SK-N-SH (cell line): ENCODE measurements at regions not wholly inside any gene's neighbourhood (a gene's known extent, or its start where the extent isn't known, plus 50 kb on each side); places are given as distances from the start of the nearest gene placed in this dataset.

Experiments
- CTCF ChIA-PET: fragments of 300-600, 350-600 bp; formaldehyde crosslinking; extraction: SDS; loops from one replicate; lab custom pipeline; 2021; lab: Yijun Ruan, JAX
- POLR2A ChIA-PET: fragments of 350-600 bp; sonication (Branson Sonifier 250); formaldehyde crosslinking; extraction: SDS; loops from one replicate; lab custom pipeline; 2020; ENCODE audit warnings: antibody characterized with exemption, inconsistent platforms; lab: Yijun Ruan, JAX
- DNase-seq: peaks from one replicate; pipeline ENCODE4 v3.0.0; 2012
- H2AFZ ChIP-seq: fragments of 200-600 bp; sonication (generic); 2 replicates; pipeline ENCODE4 v1.8.1; 2016; ENCODE audit warnings: antibody characterized with exemption, mild to moderate bottlenecking, low read depth
- H3F3A ChIP-seq: fragments of 200-600 bp; sonication (generic); replicated peaks from 2 replicates; pipeline ENCODE3; 2016; ENCODE audit warnings: antibody characterized with exemption, mild to moderate bottlenecking; ENCODE audit not compliant: insufficient read depth
- H3K27ac ChIP-seq, 2 experiments: fragments of 200-500 bp in 1 of 2; fragments of 200-600 bp in 1 of 2; sonication (Bioruptor generic) in 1 of 2; sonication (generic), shearing (Covaris generic) in 1 of 2; 2 replicates each; pipeline versions ENCODE4 v1.5.1 to v1.6.1; 2014 to 2016; ENCODE audit warnings: low read depth in 2 of 2, inconsistent platforms in 1 of 2, low read length in 1 of 2, mild to moderate bottlenecking in 1 of 2, mixed read lengths in 1 of 2
- H3K27me3 ChIP-seq: fragments of 200-600 bp; sonication (generic), shearing (Covaris generic); 2 replicates; pipeline ENCODE4 v1.6.1; 2016; ENCODE audit warnings: mixed run types; ENCODE audit not compliant: insufficient read depth
- H3K36me3 ChIP-seq, 2 experiments: fragments of 200-500 bp in 1 of 2; fragments of 200-600 bp in 1 of 2; sonication (Bioruptor generic) in 1 of 2; sonication (generic) in 1 of 2; replicated peaks in 1 of 2; 2 replicates each; pipeline versions ENCODE3 to v1.5.1; 2014 to 2016; ENCODE audit warnings: low read length in 1 of 2, mild to moderate bottlenecking in 1 of 2; ENCODE audit not compliant: insufficient read depth in 2 of 2, control insufficient read depth in 1 of 2
- H3K4me1 ChIP-seq, 2 experiments: fragments of 200-500 bp in 1 of 2; fragments of 200-600 bp in 1 of 2; sonication (Bioruptor generic) in 1 of 2; sonication (generic), shearing (Covaris generic) in 1 of 2; 2 replicates each; pipeline versions ENCODE4 v1.5.1 to v1.6.1; 2014 to 2016; ENCODE audit warnings: low read depth in 1 of 2, low read length in 1 of 2, mixed run types in 1 of 2; ENCODE audit not compliant: insufficient read depth in 2 of 2, control insufficient read depth in 1 of 2
- H3K4me2 ChIP-seq: fragments of 200-600 bp; sonication (generic), shearing (Covaris generic); 2 replicates; pipeline ENCODE4 v1.6.1; 2017; ENCODE audit warnings: mixed run types
- H3K4me3 ChIP-seq, 2 experiments: fragments of 200-500 bp in 1 of 2; fragments of 200-600 bp in 1 of 2; sonication (Bioruptor generic) in 1 of 2; sonication (generic), shearing (Covaris generic) in 1 of 2; 2 replicates each; pipeline versions ENCODE4 v1.5.1 to v1.8.1; 2014 to 2016; ENCODE audit warnings: low read depth in 2 of 2, inconsistent platforms in 1 of 2, low read length in 1 of 2, mild to moderate bottlenecking in 1 of 2, mixed read lengths in 1 of 2, moderate library complexity in 1 of 2
- H3K79me2 ChIP-seq: fragments of 200-600 bp; sonication (generic); 2 replicates; pipeline ENCODE4 v1.8.1; 2017; ENCODE audit warnings: mild to moderate bottlenecking; ENCODE audit not compliant: insufficient read depth
- H3K9ac ChIP-seq: fragments of 200-600 bp; sonication (generic); 2 replicates; pipeline ENCODE4 v1.6.1; 2017; ENCODE audit warnings: mixed run types
- H3K9me2 ChIP-seq: fragments of 200-600 bp; sonication (generic); 2 replicates; pipeline ENCODE4 v1.6.1; 2017; ENCODE audit warnings: mixed run types
- H3K9me3 ChIP-seq: fragments of 200-600 bp; sonication (generic); 2 replicates; pipeline ENCODE4 v1.6.1; 2017; ENCODE audit warnings: mixed run types, mild to moderate bottlenecking, moderate library complexity
- H4K20me1 ChIP-seq: fragments of 200-600 bp; sonication (generic); 2 replicates; pipeline ENCODE4 v1.6.1; 2017; ENCODE audit warnings: mild to moderate bottlenecking, mixed run types; ENCODE audit not compliant: insufficient read depth
- CTCF ChIP-seq: fragments of 200-600 bp; sonication (generic); IDR thresholded peaks from 2 replicates; pipeline ENCODE4 v1.6.1; 2017; ENCODE audit warnings: antibody characterized with exemption, mild to moderate bottlenecking, moderate library complexity
- GABPA ChIP-seq: IDR thresholded peaks from 2 replicates; pipeline ENCODE4 v1.4.0; 2012; ENCODE audit warnings: low read depth, mild to moderate bottlenecking
- NFIC ChIP-seq: IDR thresholded peaks from 2 replicates; pipeline ENCODE4 v1.4.0; 2012; ENCODE audit warnings: borderline replicate concordance
- POLR2AphosphoS5 ChIP-seq: IDR thresholded peaks from 2 replicates; pipeline ENCODE4 v1.6.1; 2012; ENCODE audit warnings: low read depth, low read length
- RXRA ChIP-seq: IDR thresholded peaks from 2 replicates; pipeline ENCODE4 v1.4.0; 2012; ENCODE audit warnings: low read depth, mild to moderate bottlenecking, borderline replicate concordance
- TEAD4 ChIP-seq: IDR thresholded peaks from 2 replicates; pipeline ENCODE4 v1.4.0; 2012; ENCODE audit warnings: mild to moderate bottlenecking, borderline replicate concordance; ENCODE audit not compliant: insufficient read depth
- WGBS: methylation state at CpG from one replicate; pipeline ENCODE4 v1.1.6; 2017; ENCODE audit warnings: low lambda C conversion rate; 5-methylcytosine and 5-hydroxymethylcytosine counted together
- TF ChIP-seq, protein P1 (sequence below): IDR thresholded peaks from 2 replicates; pipeline ENCODE4 v1.4.0; 2012; ENCODE audit warnings: low read depth, borderline replicate concordance
- TF ChIP-seq, protein P2 (sequence below): fragments of 150-350 bp; IDR thresholded peaks from 2 replicates; pipeline ENCODE4 v1.6.1; 2017; ENCODE audit warnings: antibody characterized with exemption, low read length, low read depth, borderline replicate concordance
- TF ChIP-seq, protein P3 (sequence below): IDR thresholded peaks from 2 replicates; pipeline ENCODE4 v1.4.0; 2012; ENCODE audit warnings: low read depth

DNA sequence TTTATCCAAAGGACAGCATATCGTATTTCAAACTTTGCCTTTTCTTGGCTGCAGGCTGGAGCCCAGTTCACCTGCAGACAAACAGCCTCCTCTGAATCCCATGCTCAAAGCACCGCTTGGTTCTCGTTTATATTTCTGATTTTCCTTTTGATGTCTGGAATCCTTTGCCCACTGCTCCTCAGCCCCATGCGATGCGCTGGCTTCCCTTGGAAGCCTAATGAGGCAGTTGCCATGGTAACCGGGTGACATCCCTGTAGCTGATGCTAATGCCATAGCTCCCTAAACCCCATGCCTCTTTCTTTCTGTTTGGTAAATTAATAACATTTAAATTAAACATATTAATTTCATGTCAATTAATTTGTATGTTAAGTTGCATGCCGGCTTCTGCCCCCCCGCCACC, 327.1 kb downstream of the PRDM2 start:
- Histone ChIP-seq H3K27ac (no peak overlapping the region), H2AFZ (no peak overlapping the region), H3K9ac (no peak overlapping the region), H3K27me3 (no peaks in the 10 kb centered on the region), H3K79me2 (no peaks in the 10 kb centered on the region), H3K9me3 (no peaks in the 10 kb centered on the region), H3F3A (no peaks in the 10 kb centered on the region), H3K4me2 (no peak overlapping the region), H3K9me2 (no peaks in the 10 kb centered on the region), H3K4me3 (no peak overlapping the region), H4K20me1 (no peaks in the 10 kb centered on the region), H3K36me3 (no peaks in the 10 kb centered on the region), H3K4me1 (no peaks in the 10 kb centered on the region)
- ChIA-PET CTCF (no interaction called here), POLR2A (no interaction called here)
- WGBS: under 1% methylated on average over 8 of the region's 8 CpGs
- no peak for DNase-seq
- no peak for TF ChIP-seq NFIC
- TF ChIP-seq, protein P1, sequence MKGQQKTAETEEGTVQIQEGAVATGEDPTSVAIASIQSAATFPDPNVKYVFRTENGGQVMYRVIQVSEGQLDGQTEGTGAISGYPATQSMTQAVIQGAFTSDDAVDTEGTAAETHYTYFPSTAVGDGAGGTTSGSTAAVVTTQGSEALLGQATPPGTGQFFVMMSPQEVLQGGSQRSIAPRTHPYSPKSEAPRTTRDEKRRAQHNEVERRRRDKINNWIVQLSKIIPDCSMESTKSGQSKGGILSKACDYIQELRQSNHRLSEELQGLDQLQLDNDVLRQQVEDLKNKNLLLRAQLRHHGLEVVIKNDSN: no peak
- TF ChIP-seq CTCF: no peak
- TF ChIP-seq, all 33 proteins: peak for 0

- POLR2A ChIA-PET: no interaction called here
- no peak overlapping the region for H2AFZ ChIP-seq
- CTCF ChIA-PET: no interaction called here
- H3K9ac ChIP-seq: no peak overlapping the region
- H4K20me1 ChIP-seq: no peaks in the 10 kb centered on the region
- no peaks in the 10 kb centered on the region for H3K27me3 ChIP-seq
- no peaks in the 10 kb centered on the region for H3K79me2 ChIP-seq
- no peak overlapping the region for H3K4me2 ChIP-seq
- no peaks in the 10 kb centered on the region for H3K9me3 ChIP-seq
- no peaks in the 10 kb centered on the region for H3K4me1 ChIP-seq
- TF ChIP-seq, protein P2, sequence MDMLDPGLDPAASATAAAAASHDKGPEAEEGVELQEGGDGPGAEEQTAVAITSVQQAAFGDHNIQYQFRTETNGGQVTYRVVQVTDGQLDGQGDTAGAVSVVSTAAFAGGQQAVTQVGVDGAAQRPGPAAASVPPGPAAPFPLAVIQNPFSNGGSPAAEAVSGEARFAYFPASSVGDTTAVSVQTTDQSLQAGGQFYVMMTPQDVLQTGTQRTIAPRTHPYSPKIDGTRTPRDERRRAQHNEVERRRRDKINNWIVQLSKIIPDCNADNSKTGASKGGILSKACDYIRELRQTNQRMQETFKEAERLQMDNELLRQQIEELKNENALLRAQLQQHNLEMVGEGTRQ: no peak
- TF ChIP-seq RXRA (no peak), TEAD4 (no peak), POLR2AphosphoS5 (no peak), GABPA (no peak)
- TF ChIP-seq, protein P3, sequence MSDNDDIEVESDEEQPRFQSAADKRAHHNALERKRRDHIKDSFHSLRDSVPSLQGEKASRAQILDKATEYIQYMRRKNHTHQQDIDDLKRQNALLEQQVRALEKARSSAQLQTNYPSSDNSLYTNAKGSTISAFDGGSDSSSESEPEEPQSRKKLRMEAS: no peak
- H3K36me3 ChIP-seq: no peaks in the 10 kb centered on the region
- 1% methylated on average over 3 of the region's 3 CpGs for WGBS
- H3F3A ChIP-seq: no peaks in the 10 kb centered on the region
- DNase-seq: no peak
- H3K4me3 ChIP-seq: no peak overlapping the region
- no peaks in the 10 kb centered on the region for H3K9me2 ChIP-seq
- no peak overlapping the region for H3K27ac ChIP-seq
These were observed 331.5 kb downstream of the PRDM2 start for GRCh38 chr1:14031461-14031860.
